AG04449 (cell line): ENCODE measurements at regions not wholly inside any gene's neighbourhood (a gene's known extent, or its start where the extent isn't known, plus 50 kb on each side); places are given as distances from the start of the nearest gene placed in this dataset.

ENCODE experiments used
- CTCF ChIA-PET: fragments of 350-600 bp; formaldehyde crosslinking; extraction: SDS; loops from one replicate; lab custom pipeline; 2021; ENCODE audit warnings: antibody characterized with exemption; lab: Yijun Ruan, JAX
- POLR2A ChIA-PET: fragments of 400-600, 350-600 bp; formaldehyde crosslinking; extraction: SDS; loops from one replicate; lab custom pipeline; 2020; ENCODE audit warnings: antibody characterized with exemption, inconsistent platforms; lab: Yijun Ruan, JAX
- DNase-seq: peaks from one replicate; pipeline ENCODE4 v3.0.0-alpha.2; 2010; ENCODE audit warnings: low read depth, low spot score
- H3K4me3 ChIP-seq: 2 replicates; pipeline ENCODE4 v1.5.1; 2011; ENCODE audit warnings: low read depth, mild to moderate bottlenecking, control low read depth, low read length
- TF ChIP-seq, protein P1 (sequence below): IDR thresholded peaks from one replicate; pipeline ENCODE4 v1.5.1; 2011; ENCODE audit warnings: mild to moderate bottlenecking, moderate library complexity, low read length, control low read depth, inconsistent platforms; ENCODE audit not compliant: insufficient read depth; ENCODE audit errors: missing control alignments

DNA sequence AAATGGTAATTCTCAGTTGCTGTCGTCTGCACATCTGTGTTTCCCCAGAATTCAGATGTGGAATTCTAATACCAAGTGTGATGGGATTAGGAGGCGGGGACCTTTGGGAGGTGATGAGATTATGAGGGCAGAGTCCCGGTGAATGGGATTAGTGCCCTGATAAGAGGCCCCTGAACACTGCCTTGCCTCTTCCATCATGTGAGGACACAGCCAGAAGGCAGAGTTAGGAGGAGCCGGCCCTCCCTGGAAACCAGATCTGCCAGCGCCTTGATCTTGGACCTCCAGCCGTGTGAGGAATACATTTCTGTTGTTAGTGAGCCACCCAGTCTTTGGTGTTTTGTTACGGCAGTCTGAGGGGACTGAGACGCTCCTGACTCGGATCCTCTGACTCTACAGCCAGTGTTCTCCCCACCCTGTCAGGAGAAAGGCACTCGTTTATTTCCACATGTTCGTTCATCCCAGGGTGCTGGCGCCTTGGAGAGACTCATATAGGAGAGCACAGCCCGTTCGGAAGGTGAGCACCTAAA lies 395.0 kb downstream of the ZNF516 start:
- POLR2A ChIA-PET: no interaction called here
- TF ChIP-seq, protein P1, sequence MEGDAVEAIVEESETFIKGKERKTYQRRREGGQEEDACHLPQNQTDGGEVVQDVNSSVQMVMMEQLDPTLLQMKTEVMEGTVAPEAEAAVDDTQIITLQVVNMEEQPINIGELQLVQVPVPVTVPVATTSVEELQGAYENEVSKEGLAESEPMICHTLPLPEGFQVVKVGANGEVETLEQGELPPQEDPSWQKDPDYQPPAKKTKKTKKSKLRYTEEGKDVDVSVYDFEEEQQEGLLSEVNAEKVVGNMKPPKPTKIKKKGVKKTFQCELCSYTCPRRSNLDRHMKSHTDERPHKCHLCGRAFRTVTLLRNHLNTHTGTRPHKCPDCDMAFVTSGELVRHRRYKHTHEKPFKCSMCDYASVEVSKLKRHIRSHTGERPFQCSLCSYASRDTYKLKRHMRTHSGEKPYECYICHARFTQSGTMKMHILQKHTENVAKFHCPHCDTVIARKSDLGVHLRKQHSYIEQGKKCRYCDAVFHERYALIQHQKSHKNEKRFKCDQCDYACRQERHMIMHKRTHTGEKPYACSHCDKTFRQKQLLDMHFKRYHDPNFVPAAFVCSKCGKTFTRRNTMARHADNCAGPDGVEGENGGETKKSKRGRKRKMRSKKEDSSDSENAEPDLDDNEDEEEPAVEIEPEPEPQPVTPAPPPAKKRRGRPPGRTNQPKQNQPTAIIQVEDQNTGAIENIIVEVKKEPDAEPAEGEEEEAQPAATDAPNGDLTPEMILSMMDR: no peak
- CTCF ChIA-PET: no interaction called here
- DNase-seq: no peak
- H3K4me3 ChIP-seq: no peak overlapping the region

DNA sequence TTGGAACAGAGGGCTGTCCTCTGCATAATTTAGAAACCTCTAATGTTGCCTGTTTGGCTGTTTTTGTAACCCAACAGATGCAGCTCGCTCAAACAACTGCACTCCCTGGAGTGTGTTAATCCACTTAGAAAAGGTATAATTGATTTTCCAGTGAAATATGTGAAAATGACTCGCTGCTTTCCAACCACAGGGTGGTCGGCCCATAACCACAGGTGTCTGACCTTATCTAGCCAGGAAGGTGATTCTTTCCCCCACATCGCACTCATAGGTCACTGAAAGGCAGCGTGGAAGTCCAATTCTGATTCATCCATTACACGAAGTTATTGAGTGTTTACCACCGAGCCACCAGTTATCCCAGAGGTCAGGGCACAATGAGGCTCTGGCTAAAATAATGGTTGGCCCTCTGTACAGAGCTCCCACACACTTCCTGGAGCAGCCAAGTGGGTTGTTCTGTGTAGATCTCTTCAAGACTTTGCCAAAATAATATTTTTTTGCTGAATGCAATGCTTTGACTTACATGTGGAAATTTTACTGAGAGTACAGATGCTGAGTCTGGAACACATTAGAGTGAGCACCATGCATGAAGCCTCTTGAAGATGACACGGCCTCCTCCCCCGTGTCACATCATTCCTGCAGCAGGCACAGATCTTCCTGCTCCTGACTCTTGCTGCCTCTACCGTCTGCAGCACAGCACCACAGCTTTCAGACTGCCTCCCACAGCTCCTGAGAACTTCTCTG lies 396.2 kb downstream of the ZNF516 start:
- TF ChIP-seq, protein P1: no peak
- no peak for DNase-seq
- ChIA-PET POLR2A (no interaction called here), CTCF (no interaction called here)
- H3K4me3 ChIP-seq: no peak overlapping the region

DNA sequence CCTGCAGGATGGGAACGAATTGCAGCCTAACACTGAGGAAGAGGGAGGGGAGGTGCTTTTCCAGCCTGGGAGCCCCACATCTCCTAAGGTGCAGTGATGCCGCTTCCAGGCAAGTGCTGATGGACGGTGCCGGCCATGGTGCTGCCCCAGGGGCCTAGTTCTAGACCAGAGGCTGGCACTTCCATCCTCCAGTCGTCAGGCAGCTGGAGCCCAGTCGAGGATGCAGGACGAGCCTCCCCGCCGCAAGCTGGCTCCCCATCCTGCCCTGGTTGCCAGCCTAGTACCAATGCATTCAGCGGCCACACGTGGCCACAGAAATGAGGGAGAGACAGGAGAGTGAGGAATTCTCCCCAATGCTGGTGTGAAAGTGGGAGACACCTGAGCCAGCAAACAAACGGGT lies 413.5 kb downstream of the ZNF516 start:
- ChIA-PET CTCF (no interaction called here), POLR2A (no interaction called here)
- no peak for DNase-seq
- no peak overlapping the region for H3K4me3 ChIP-seq
- TF ChIP-seq, protein P1: no peak

DNA sequence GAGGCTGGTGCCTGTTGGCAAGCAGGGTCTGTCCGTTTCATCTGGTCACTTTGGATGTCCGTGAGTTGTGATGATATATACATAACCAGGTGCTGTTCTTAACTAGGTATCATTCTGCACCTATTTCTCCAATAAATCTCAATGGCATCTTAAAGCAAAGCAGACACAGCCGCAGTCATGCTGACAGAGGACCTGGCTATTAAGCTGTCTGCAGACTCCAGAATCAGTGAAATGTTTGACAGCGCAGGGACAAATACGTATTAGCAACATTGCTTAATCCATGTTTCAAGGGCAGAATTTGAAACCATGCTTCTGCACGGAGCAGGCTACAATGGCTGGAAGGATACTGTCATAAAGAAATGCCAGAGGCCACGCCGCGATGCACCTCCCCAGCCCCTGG lies 414.6 kb downstream of the ZNF516 start:
- DNase-seq: no peak
- TF ChIP-seq, protein P1: no peak
- ChIA-PET POLR2A (no interaction called here), CTCF (no interaction called here)
- H3K4me3 ChIP-seq: no peak overlapping the region

DNA sequence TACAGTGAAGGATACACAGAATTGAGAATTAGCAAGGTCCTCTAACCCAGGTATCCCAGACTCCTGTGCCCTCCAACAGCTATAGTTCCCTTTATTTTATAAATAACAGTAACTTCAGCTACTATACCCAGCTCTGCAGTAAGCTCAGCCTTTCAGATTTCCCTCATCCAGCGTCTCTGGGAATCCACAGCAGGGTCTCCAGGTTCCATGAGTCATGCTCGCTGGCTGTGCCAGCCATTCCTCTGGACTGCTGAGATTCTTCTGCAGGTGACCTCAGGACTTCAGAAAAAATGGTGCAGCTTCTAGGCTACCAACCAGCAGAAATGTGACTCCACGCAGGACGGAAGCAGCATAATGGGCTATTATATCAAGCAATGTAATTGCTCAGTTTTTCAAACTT lies 419.3 kb downstream of the ZNF516 start:
- ChIA-PET POLR2A (no interaction called here), CTCF (no interaction called here)
- DNase-seq: no peak
- TF ChIP-seq, protein P1: no peak
- H3K4me3 ChIP-seq: no peak overlapping the region

DNA sequence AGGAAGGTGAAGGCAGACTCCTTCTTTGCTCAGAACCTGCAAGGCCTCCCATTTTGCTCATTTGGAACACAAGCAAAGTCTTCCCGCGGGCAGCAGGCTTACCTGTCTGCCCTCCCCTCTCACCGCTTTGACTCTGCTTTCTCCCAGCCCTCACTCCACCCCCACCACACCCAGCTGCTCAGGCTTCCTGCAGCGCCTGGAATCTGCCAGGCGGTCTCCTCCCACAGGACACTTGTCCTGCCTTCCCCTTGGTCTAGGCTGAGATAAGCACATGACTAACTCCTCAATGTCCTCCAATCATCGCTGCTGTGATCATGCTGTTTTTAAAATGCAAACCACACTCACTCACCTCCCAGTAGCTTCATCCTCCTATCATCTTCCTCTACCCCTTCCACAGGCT lies 430.0 kb downstream of the ZNF516 start:
- no peak for DNase-seq
- TF ChIP-seq, protein P1: no peak
- ChIA-PET POLR2A (no interaction called here), CTCF (no interaction called here)
- H3K4me3 ChIP-seq: no peak overlapping the region
